GM19035 (cell line): ENCODE measurements at regions not wholly inside any gene's neighbourhood (a gene's known extent, or its start where the extent isn't known, plus 50 kb on each side); places are given as distances from the start of the nearest gene placed in this dataset.

Experiments used
- ATAC-seq: cut with Tn5 transposase; IDR thresholded peaks from one replicate; pipeline ENCODE4 v1.9.1; 2021; ENCODE audit not compliant: unreplicated experiment

GRCh38 chr4:189436207-189436606, 504.5 kb upstream of the FRG1 start:
- no peak for ATAC-seq

- no peak for ATAC-seq
Observed at GRCh38 chr4:189440716-189441115, 500.0 kb upstream of the FRG1 start.

DNA sequence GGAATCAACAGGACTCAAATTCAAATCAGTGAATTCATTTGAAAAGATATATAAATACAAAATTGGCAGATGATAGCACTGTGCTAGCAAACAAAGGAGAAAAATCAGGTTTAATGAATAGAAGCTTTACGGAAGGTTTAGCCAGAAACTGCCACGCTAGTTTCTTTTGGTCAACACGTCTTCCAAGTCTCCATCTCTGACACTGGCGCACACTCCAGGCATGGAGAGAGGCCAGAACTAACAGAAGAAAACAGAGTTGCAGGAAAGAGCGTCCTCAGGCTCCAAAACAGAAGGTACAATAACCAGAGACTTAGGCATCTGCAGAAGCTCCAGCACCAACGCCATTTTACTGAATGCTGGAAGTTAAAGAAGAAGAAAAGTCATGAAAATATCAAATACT, 497.3 kb upstream of the FRG1 start:
- ATAC-seq: no peak

GRCh38 chr4:189445613-189446012, 495.1 kb upstream of the FRG1 start:
- ATAC-seq: no peak

DNA sequence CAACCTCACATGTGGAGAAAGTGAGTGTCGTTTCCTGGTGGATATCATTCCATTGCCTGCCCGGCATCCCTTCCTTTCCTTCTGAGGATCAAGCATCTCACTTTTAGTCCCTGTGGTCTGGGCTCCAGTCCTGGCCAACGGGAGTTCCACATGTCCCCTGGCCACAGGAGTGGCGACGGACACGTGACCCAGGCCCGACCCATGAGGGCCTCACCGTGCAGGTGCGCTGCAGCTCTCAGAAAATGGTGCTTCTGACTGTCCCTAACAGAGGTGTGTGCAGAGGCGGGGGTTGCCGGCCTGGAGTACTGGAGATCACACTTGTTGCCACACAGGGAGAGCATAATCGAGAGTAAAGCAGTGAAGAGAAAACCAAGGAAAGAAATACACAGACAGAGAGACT, 476.9 kb upstream of the FRG1 start:
- no peak for ATAC-seq

GRCh38 chr4:189494407-189494806, 446.3 kb upstream of the FRG1 start:
- ATAC-seq: no peak

- no peak for ATAC-seq
Observed at GRCh38 chr4:189497516-189497915, 443.2 kb upstream of the FRG1 start.

GRCh38 chr4:189497996-189498395, 442.7 kb upstream of the FRG1 start:
- no peak for ATAC-seq

DNA sequence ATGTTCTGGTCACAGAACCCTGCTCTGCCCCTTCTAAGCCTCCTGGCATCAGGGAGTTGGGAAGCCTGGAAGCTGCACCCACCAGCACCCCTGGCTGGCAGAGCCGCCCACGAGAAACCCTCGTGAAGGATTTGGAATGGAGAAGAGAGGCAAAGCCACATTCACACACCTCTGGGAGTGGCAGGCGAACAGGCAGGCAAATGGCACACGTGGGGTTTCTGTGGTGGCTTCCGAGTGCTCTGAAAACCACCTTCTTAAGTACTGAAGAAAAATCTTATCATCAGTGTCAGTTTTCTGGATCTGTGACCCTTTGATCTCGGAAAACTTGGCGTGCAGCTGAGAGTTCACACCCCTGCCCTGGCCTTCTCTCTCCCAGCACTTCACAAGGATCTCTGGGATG, 442.2 kb upstream of the FRG1 start:
- ATAC-seq: no peak

- no peak for ATAC-seq
Observed at GRCh38 chr4:189499696-189500095, 441.0 kb upstream of the FRG1 start.

DNA sequence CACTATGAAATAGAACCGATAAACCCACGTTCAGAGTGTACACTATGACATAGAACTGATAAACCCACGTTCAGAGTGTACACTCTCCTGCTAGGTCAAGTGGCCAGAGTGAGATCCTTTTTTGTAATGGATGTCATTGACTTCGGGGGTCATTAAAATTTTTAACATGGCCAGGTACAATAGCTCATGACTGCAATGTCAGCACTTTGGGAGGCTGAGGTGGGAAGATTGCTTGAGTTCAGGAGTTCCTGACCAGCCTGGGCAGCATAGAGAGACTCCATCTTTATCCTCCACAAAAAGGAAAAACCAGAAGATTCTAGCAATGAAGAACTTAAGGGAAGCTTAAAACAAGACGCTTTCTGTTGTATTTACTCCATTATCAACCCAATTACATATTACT, 439.7 kb upstream of the FRG1 start:
- ATAC-seq: no peak

DNA sequence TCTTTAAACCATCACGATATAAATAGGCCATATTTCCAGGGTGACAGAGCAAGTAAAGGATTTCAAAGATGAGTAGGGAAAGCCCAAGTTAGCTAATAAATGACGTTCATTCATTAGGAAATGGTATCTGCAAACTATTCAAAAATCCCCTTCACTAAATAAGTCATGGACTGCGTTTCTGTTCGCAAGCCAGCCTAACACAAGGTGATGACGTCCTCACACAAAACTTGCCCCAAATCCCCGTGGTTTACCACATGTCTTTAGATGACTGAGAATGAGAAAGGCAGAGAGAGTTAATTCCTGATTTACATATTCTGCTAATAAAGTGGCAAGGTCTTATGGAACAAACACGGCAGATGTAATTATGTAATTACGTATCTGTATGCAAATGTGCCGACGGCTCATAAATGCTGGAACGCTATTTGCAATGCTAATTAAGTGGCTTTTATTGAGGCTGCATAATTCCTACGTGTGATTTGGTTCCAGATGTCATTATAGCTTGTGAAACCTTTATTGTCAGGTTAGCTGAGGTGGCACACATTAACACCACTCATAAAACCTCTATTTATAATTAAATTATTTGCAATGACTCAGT, 437.7 kb upstream of the FRG1 start:
- ATAC-seq: no peak

DNA sequence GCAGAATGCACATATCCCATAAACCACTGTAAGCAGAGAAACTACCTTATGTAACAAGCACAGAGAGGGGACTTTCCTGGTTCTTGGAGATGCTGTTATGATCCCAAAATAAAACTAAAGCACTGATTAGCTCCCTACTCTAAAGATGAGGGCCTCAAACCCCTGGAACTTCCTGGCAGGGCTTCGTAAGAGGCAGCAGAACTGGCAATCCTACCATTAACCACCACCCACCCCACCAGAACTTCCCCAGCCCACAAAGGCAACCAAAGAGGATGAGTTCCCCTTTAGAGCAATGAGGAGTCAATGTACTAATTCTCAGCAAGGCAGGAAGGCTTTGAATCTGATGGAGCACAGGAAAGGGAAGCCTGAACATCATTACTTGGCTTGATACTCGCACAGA, 436.5 kb upstream of the FRG1 start:
- no peak for ATAC-seq

- no peak for ATAC-seq
Observed at GRCh38 chr4:189505380-189505779, 435.3 kb upstream of the FRG1 start.

DNA sequence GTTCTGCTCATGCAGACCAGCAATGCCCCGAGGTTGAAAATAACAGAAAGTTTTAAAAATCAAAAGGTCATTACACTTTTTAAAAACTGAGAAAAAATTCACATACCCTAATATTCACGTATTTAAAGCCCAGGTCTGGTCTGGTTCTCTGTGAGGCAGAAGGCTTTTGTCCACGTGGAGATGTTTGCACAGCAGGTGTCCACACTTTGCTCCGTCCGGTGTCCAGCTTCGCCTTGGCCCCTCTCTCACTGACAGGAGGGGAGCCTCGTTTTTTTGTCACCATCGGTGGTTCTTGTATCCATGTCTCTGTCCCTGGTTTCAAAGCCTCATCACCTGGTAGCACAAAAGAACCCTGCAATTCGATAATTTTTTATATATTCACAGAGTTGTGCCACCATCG, 434.6 kb upstream of the FRG1 start:
- no peak for ATAC-seq

GRCh38 chr4:189507060-189507459, 433.6 kb upstream of the FRG1 start:
- ATAC-seq: no peak

DNA sequence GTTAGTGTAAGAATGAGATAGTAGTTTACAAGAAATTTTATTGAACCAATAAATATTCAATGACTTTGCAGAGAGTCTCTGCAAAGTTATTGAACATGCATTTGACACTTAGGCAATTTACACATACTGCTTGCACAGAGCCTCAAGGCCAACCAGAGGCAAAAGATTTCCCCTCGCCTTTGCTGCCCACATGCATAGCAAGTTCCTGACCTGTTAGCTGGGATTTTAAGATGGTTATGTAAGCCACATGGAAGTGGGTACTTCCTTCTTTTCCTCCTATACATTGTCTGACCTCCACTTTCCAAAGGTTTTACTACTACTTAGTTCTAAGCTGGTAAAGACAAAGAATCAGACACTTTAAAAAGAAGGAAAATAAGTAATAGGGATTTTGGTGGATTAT, 430.1 kb upstream of the FRG1 start:
- no peak for ATAC-seq

DNA sequence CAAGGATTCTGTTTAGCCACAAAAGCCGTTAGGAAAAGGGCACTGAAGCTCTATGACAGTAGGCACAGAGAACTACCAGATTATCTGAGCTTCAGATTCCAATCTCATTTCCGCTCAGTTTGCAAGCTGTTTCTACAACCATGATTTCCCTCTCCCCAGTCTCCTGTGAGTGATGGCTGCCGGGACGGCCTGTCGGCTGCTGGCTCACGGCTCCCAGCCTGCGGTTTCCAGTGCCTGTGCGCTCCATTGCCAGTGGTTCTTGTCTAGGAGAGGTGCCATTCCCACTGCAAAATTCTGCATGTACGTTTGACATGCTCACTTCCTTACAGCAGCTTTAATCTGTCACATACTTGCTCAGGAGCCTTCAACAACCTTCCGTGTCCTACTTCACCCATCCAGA, 429.1 kb upstream of the FRG1 start:
- ATAC-seq: no peak

- no peak for ATAC-seq
Observed at GRCh38 chr4:189513421-189513820, 427.3 kb upstream of the FRG1 start.

DNA sequence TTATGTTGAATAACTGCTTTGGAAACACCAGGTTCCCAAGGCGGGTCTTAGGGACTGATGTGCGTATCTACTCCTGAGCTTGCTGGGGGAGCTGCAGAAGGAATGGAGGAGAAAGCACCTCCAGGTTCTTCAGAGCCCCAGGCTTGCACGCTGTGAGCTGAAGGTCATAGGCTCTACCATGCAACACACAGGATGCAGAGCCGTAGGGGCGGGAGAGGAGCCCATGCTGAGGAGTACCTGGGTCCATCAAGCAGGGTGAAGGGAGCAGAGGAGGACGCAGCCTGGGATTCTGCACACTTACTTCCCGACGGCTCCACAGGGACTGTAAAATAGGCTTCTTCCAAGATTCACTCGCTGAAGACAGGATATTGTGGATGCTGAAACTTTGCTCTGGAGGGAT, 426.5 kb upstream of the FRG1 start:
- no peak for ATAC-seq

DNA sequence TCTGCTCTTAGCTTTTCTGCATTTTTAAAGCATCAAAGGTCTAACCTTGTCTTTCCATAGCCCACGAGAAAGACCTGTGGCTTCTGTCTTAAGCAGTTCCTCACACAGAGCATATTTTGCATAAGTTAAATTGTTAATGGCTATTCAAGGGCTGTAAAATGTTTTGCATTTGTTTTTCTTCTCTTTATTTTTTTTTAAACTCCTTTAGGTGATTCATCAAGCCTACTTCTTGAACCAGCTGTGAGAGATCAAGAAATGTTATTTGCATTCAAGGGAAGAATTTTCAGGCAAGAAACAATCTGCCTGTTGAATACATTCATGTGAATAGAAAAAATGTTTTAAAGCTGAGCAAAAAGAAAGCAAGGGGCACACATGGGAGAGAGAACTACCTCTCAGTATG, 423.8 kb upstream of the FRG1 start:
- ATAC-seq: no peak

- no peak for ATAC-seq
Observed at GRCh38 chr4:189519186-189519585, 421.5 kb upstream of the FRG1 start.

DNA sequence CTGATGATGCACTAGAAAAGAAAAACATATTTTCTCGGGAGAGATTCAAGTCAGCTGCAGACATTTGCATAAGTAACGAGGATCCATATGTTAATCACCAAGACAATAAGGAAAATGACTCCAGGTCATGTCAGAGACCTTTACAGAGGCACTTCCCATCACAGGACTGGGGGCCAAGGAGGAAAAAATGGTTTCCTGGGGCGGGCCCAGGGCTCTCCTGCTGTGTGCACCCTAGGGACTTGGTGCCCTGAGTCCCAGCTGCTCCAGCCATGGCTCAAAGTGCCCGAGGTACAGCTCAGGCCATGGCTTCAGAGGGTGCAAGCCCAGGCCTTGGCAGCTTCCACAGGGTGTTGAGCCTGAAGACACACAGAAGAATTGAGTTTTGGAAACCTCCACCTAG, 415.4 kb upstream of the FRG1 start:
- ATAC-seq: no peak

- ATAC-seq: no peak
Observed at GRCh38 chr4:189530848-189531247, 409.8 kb upstream of the FRG1 start.
